ENCODE measurements at regions not wholly inside any gene's neighbourhood (a gene's known extent, or its start where the extent isn't known, plus 50 kb on each side); places are given as distances from the start of the nearest gene placed in this dataset.

DNA sequence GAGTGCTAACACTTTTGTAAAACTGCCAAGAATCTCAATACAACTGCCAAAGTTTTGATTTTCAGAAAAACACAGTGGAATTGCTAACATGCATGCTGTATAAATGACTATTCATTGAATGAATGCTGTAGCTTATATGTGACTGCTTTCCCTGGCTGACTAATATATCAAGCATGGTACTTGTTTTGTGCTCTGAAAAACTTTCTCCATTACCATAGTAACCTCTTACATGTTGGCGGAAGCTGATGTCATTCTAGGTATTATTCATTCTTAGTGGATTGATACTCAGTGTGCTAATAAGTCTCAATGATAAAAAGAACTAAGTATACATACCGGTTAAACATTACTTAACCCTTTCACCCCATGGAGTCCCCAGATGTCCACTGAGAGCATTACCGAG, 166.1 kb upstream of the MYO16 start:
- TF ChIP-seq, protein P1, sequence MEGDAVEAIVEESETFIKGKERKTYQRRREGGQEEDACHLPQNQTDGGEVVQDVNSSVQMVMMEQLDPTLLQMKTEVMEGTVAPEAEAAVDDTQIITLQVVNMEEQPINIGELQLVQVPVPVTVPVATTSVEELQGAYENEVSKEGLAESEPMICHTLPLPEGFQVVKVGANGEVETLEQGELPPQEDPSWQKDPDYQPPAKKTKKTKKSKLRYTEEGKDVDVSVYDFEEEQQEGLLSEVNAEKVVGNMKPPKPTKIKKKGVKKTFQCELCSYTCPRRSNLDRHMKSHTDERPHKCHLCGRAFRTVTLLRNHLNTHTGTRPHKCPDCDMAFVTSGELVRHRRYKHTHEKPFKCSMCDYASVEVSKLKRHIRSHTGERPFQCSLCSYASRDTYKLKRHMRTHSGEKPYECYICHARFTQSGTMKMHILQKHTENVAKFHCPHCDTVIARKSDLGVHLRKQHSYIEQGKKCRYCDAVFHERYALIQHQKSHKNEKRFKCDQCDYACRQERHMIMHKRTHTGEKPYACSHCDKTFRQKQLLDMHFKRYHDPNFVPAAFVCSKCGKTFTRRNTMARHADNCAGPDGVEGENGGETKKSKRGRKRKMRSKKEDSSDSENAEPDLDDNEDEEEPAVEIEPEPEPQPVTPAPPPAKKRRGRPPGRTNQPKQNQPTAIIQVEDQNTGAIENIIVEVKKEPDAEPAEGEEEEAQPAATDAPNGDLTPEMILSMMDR (IDR thresholded peaks at IDR 0.05): no peak
- no peak for TF ChIP-seq ZFX (IDR thresholded peaks at IDR 0.05; ENCODE audit: borderline replicate concordance)
